Activated CD4-positive, alpha-beta T cell treated with anti-CD3 and anti-CD28 coated beads, Interleukin-2, amount 10 ng/mL, durations not matched to agents 7 days and 5 days (primary cell): ENCODE measurements at regions not wholly inside any gene's neighbourhood (a gene's known extent, or its start where the extent isn't known, plus 50 kb on each side); places are given as distances from the start of the nearest gene placed in this dataset.

ENCODE experiments used
- CTCF ChIA-PET: fragments of 350-600 bp; sonication (Branson Sonifier 250); formaldehyde crosslinking; loops from one replicate; lab custom pipeline; 2021; ENCODE audit warnings: antibody characterized with exemption; lab: Charles Lee
- POLR2A ChIA-PET: fragments of 350-600 bp; sonication (Branson Sonifier 250); formaldehyde crosslinking; loops from one replicate; lab custom pipeline; 2021; ENCODE audit warnings: antibody characterized with exemption; lab: Charles Lee
- DNase-seq: peaks from one replicate; pipeline ENCODE4 v3.0.0-alpha.2; 2020
- H3K27ac Mint-ChIP-seq: one replicate; pipeline ENCODE4 v1.8.0; 2021; ENCODE audit warnings: mild to moderate bottlenecking, moderate library complexity, mixed read lengths
- H3K27me3 Mint-ChIP-seq: one replicate; pipeline ENCODE4 v1.8.0; 2021; ENCODE audit warnings: mixed read lengths
- H3K36me3 Mint-ChIP-seq: one replicate; pipeline ENCODE4 v1.8.0; 2021; ENCODE audit warnings: low read depth, mixed read lengths
- H3K4me1 Mint-ChIP-seq: one replicate; pipeline ENCODE4 v1.8.0; 2021; ENCODE audit warnings: mixed read lengths
- H3K4me3 Mint-ChIP-seq: one replicate; pipeline ENCODE4 v1.8.0; 2021; ENCODE audit warnings: mild to moderate bottlenecking, moderate library complexity, mixed read lengths
- H3K9me3 Mint-ChIP-seq: one replicate; pipeline ENCODE4 v1.8.0; 2021; ENCODE audit warnings: mixed read lengths

DNA sequence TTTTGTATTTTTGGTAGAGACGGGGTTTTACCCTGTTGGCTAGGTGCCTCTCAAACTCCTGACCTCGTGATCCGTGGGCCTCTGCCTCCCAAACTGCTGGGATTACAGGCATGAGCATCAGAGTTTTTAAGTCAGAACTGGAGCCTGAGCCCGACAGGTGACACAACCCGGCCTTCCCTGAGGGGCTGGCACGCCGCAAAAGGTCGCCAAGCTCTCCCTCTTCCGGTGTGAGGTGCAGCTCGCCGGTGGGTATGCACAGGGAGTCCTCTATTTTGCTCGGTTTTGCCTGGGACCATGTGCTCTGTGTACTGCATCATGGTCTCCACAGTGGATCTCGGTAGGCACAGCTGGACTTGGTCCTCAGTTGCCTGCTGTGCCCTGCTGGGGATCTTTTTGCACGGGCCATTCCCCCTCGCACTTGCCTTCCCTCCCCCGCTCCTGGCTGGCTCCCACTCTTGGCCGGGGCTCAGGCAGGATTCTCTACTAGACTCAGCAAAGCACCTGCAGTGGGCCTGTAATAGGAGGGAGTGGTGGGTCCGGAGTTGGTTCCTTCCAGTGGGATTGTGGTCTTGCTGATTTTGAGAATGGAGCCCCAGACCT lies 101.2 kb upstream of the KLF13 start:
- CTCF ChIA-PET: interaction anchor here (0.9 to 1.8 kb wide), 3 partner anchors 11 to 210 kb away, joined by 3 to 6 read pairs (median 3); no protein-coding TSS in a partner anchor
- no peak overlapping the region for H3K27ac Mint-ChIP-seq
- POLR2A ChIA-PET: no interaction called here
- no peak for DNase-seq
- peaks cover 7% of the 10 kb centered on the region for H3K27me3 Mint-ChIP-seq
- H3K36me3 Mint-ChIP-seq: peaks cover 2% of the 10 kb centered on the region
- peaks cover 2% of the 10 kb centered on the region for H3K9me3 Mint-ChIP-seq
- peaks cover 41% of the 10 kb centered on the region for H3K4me1 Mint-ChIP-seq
- H3K4me3 Mint-ChIP-seq: no peak overlapping the region

- CTCF ChIA-PET: interaction anchor here (0.9 to 1.8 kb wide), 3 partner anchors 11 to 210 kb away, joined by 3 to 6 read pairs (median 3); no protein-coding TSS in a partner anchor
- no peak for DNase-seq
- Mint-ChIP-seq H3K4me1 (peaks cover 37% of the 10 kb centered on the region), H3K9me3 (peaks cover 2% of the 10 kb centered on the region), H3K27ac (no peak overlapping the region), H3K27me3 (peaks cover 7% of the 10 kb centered on the region), H3K36me3 (no peaks in the 10 kb centered on the region), H3K4me3 (no peak overlapping the region)
- POLR2A ChIA-PET: no interaction called here
Measured at GRCh38 chr15:31226021-31226420, 100.6 kb upstream of the KLF13 start.

- H3K27me3 Mint-ChIP-seq: peaks cover 8% of the 10 kb centered on the region
- POLR2A ChIA-PET: no interaction called here
- H3K4me1 Mint-ChIP-seq: peaks cover 33% of the 10 kb centered on the region
- no peak for DNase-seq
- peaks cover 2% of the 10 kb centered on the region for H3K9me3 Mint-ChIP-seq
- no peak overlapping the region for H3K4me3 Mint-ChIP-seq
- CTCF ChIA-PET: no interaction called here
- H3K36me3 Mint-ChIP-seq: no peaks in the 10 kb centered on the region
- no peak overlapping the region for H3K27ac Mint-ChIP-seq
Measured at GRCh38 chr15:31227235-31227634, 99.4 kb upstream of the KLF13 start.

GRCh38 chr15:31228011-31228484 lies 98.6 kb upstream of the KLF13 start:
- Mint-ChIP-seq H3K4me3 (no peak overlapping the region), H3K36me3 (no peaks in the 10 kb centered on the region), H3K27ac (peak overlapping the region; percentile 66), H3K9me3 (peaks cover 2% of the 10 kb centered on the region), H3K27me3 (peaks cover 9% of the 10 kb centered on the region), H3K4me1 (peaks cover 25% of the 10 kb centered on the region)
- POLR2A ChIA-PET: no interaction called here
- DNase-seq: no peak
- CTCF ChIA-PET: interaction anchor here (0.6 kb wide), 1 partner anchor 80 kb away, joined by 3 read pairs; no protein-coding TSS in a partner anchor

DNA sequence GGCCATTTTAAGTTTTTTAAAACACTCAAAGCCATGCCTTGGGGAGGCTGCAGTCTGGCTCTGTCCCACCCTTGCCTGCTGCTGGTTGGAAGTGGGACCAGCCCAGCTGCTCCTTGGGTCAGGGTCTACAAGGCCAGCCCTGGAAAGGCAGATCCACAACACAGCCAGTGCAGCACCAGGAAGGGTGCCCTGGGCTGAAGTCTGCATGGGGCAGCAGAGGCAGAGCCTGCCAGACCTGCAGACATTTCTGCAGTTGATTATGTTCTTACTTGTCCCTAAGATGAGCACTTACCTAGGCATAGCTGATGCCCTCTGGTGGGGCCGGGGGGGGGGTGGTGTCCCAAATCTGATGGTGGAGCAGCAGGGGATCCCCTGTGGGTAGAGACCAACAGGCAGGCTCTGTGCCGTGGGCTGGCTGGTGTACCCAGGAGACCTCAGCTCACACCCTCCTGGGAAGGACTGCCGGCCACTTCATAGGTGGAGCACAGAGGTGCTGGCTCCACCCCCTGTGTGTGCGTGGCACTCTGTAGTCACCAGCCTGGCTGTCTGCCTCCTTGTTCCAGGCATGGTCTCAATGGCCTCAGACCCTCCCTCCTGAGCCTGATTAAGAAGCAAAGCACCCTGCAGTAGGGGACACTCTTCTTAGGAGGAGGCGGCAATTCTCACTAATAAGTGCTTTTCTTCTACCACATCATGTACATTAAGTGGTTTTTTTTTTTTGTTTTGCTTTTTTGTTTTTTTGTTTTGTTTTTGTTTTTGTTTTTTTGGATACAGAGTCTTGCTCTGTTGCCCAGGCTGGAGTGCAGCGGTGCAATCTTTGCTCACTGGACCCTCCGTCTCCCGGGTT lies 97.4 kb upstream of the KLF13 start:
- H3K9me3 Mint-ChIP-seq: peaks cover 2% of the 10 kb centered on the region
- H3K4me3 Mint-ChIP-seq: no peak overlapping the region
- no peak overlapping the region for H3K27ac Mint-ChIP-seq
- H3K27me3 Mint-ChIP-seq: peaks cover 9% of the 10 kb centered on the region
- H3K4me1 Mint-ChIP-seq: peaks cover 20% of the 10 kb centered on the region
- DNase-seq: no peak
- ChIA-PET POLR2A (no interaction called here), CTCF (interaction anchor here (1.4 kb wide), 1 partner anchor 14 kb away, joined by 3 read pairs; no protein-coding TSS in a partner anchor)
- no peaks in the 10 kb centered on the region for H3K36me3 Mint-ChIP-seq

- Mint-ChIP-seq H3K9me3 (peaks cover 2% of the 10 kb centered on the region), H3K27ac (no peak overlapping the region), H3K4me3 (no peak overlapping the region), H3K36me3 (no peaks in the 10 kb centered on the region), H3K27me3 (peaks cover 9% of the 10 kb centered on the region), H3K4me1 (peaks cover 8% of the 10 kb centered on the region)
- CTCF ChIA-PET: interaction anchor here (1.8 kb wide), 1 partner anchor 16 kb away, joined by 5 read pairs; no protein-coding TSS in a partner anchor
- POLR2A ChIA-PET: no interaction called here
- DNase-seq: no peak
Measured at GRCh38 chr15:31230630-31231485, 95.8 kb upstream of the KLF13 start.

DNA sequence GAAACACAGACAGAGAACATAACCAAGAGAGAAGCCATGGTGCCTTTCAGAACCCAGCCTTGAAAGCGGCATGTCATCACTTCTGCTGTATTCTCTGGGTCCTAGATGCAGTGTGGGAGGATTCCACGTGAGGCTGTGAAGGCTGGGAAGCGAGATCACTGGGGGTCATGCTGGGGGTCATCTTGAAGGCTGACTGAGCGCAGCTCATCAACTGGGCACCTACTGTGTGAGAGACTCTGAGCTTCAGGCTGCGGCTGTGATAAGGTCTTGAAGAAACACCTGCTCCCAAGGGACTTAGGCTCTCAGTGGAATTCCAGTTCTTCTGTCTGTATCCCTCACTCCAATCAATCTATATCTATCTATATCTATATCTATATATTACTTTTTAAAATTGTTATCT lies 91.8 kb upstream of the KLF13 start:
- DNase-seq: no peak
- H3K27ac Mint-ChIP-seq: no peak overlapping the region
- H3K4me1 Mint-ChIP-seq: peaks cover 20% of the 10 kb centered on the region
- H3K27me3 Mint-ChIP-seq: peaks cover 2% of the 10 kb centered on the region
- POLR2A ChIA-PET: no interaction called here
- H3K9me3 Mint-ChIP-seq: no peaks in the 10 kb centered on the region
- no peaks in the 10 kb centered on the region for H3K36me3 Mint-ChIP-seq
- no peak overlapping the region for H3K4me3 Mint-ChIP-seq
- CTCF ChIA-PET: interaction anchor here (0.6 to 2.1 kb wide), 3 partner anchors 20 to 78 kb away, joined by 3 to 6 read pairs (median 4); no protein-coding TSS in a partner anchor

DNA sequence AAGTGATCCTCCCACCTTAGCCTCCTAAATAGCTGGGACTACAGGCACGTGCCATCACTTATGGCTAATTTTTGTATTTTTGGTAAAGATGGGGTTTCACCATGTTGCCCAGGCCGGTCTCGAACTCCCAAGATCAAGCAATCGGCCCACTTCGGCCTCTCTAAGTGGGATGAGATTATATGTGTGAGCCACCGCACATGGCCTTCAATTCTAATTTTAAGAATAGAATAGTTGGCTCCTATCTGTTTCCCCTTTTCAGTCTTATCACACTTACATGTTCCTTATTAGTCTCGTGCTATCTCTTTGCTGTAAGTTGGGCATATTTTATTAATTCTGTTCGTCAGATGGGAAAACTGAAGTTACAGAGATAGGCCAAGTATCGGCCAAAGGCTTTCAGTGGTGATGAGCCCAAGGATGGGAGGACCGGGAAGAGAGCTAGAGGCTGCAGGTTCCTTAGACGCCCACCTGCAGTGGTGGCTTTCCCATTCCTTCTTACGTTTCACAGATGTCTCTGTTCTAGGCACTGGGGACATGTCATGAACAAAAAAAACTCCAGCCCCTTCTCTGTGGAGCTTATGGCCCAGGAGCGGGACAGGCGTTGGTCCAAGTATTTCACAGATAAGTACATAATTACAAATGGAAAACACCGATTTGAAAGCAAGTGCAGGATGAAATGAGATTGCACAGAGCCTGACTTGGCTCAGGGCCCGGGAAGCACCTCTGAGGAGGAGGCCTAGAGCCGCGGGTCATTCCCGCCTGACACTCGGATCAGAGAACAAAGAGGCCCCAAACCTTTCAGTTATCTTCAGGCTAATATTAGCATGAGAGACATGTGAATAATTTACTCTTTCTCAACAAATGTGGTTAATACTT lies 91.1 kb upstream of the KLF13 start:
- Mint-ChIP-seq H3K4me3 (no peak overlapping the region), H3K27me3 (peaks cover 2% of the 10 kb centered on the region), H3K9me3 (no peaks in the 10 kb centered on the region), H3K27ac (no peak overlapping the region), H3K4me1 (peaks cover 22% of the 10 kb centered on the region), H3K36me3 (no peaks in the 10 kb centered on the region)
- ChIA-PET POLR2A (no interaction called here), CTCF (interaction anchor here (0.5 to 2.1 kb wide), 2 partner anchors 21 to 77 kb away, joined by 3 to 6 read pairs; no protein-coding TSS in a partner anchor)
- no peak for DNase-seq

- Mint-ChIP-seq H3K9me3 (peaks cover 3% of the 10 kb centered on the region), H3K36me3 (peaks cover 4% of the 10 kb centered on the region), H3K4me3 (no peak overlapping the region), H3K27me3 (peaks cover 2% of the 10 kb centered on the region), H3K4me1 (peaks cover 26% of the 10 kb centered on the region), H3K27ac (no peak overlapping the region)
- ChIA-PET POLR2A (no interaction called here), CTCF (interaction anchor here (1.4 to 2.1 kb wide), 2 partner anchors 22 to 28 kb away, joined by 5 to 6 read pairs; no protein-coding TSS in a partner anchor)
- DNase-seq: no peak
Measured at GRCh38 chr15:31236184-31237042, 90.2 kb upstream of the KLF13 start.

GRCh38 chr15:31237043-31237324 lies 89.7 kb upstream of the KLF13 start:
- POLR2A ChIA-PET: no interaction called here
- peaks cover 7% of the 10 kb centered on the region for H3K9me3 Mint-ChIP-seq
- no peak for DNase-seq
- H3K4me1 Mint-ChIP-seq: peaks cover 30% of the 10 kb centered on the region
- peaks cover 2% of the 10 kb centered on the region for H3K27me3 Mint-ChIP-seq
- no peak overlapping the region for H3K27ac Mint-ChIP-seq
- CTCF ChIA-PET: interaction anchor here (1.4 kb wide), 1 partner anchor 27 kb away, joined by 5 read pairs; no protein-coding TSS in a partner anchor
- H3K36me3 Mint-ChIP-seq: peaks cover 10% of the 10 kb centered on the region
- no peak overlapping the region for H3K4me3 Mint-ChIP-seq

DNA sequence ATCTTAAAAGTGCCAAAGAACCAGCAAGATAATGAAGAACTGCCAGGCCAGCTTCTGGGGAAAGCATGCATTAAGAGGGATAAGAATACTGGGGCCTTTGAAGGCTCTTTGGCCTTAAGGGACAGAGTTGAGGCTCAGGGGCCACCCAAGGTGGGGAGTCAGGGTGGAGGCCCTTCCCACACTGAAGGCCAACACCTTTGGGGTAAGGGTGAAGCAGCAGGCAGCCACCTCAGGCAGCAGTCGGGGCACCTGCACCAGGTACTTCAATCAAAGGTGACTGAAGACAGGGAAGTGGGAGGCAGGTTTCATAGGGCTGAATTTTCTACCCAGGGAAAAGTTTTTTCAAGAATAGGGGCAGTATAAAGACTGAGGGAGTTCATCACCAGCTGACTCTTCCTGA lies 87.7 kb upstream of the KLF13 start:
- Mint-ChIP-seq H3K4me1 (peaks cover 31% of the 10 kb centered on the region), H3K9me3 (peaks cover 10% of the 10 kb centered on the region), H3K27ac (peak overlapping the region; percentile 65), H3K27me3 (no peaks in the 10 kb centered on the region), H3K36me3 (peaks cover 12% of the 10 kb centered on the region), H3K4me3 (no peak overlapping the region)
- POLR2A ChIA-PET: no interaction called here
- no peak for DNase-seq
- CTCF ChIA-PET: no interaction called here
